HepG2 (cell line): ENCODE measurements at regions not wholly inside any gene's neighbourhood (a gene's known extent, or its start where the extent isn't known, plus 50 kb on each side); places are given as distances from the start of the nearest gene placed in this dataset.
A peak's percentile ranks its signal among the peaks of the same experiment; 100 is the strongest.

Source experiments
- ATAC-seq: fragments of 200-7000 bp; cut with Tn5 transposase; 3 replicates; pipeline ENCODE4 v1.9.1; 2020; ENCODE audit warnings: mild to moderate bottlenecking, moderate library complexity
- BruUV-seq: library from RNA; stranded (reverse); fragments of 400-500 nt; replicated peaks from 2 replicates; lab custom pipeline; 2021; lab: Mats Ljungman, UMichigan
- CTCF ChIA-PET: fragments of 300-600 bp; formaldehyde crosslinking; extraction: SDS; loops from one replicate; lab custom pipeline; 2021; ENCODE audit warnings: low total read pairs, inconsistent platforms, low intra/inter-chr PET ratio; lab: Yijun Ruan, JAX
- POLR2A ChIA-PET: fragments of 350-600 bp; sonication (Branson Sonifier 250); formaldehyde crosslinking; loops from one replicate; lab custom pipeline; 2020; ENCODE audit warnings: antibody characterized with exemption, inconsistent platforms; lab: Yijun Ruan, JAX
- DNase-seq: peaks from one replicate; pipeline ENCODE4 v3.0.0-alpha.2; 2015; ENCODE audit warnings: low spot score
- FAIRE-seq: peaks from 3 replicates; lab custom pipeline; 2011; peaks lifted over from hg19 to GRCh38; lab: Jason Lieb, UNC
- H2AFZ ChIP-seq: one replicate; pipeline ENCODE4 v1.6.1; 2011; ENCODE audit warnings: low read length, inconsistent platforms
- H3K27ac ChIP-seq: fragments of 300-600 bp; 3 replicates; pipeline ENCODE4 v1.8.0; 2011; ENCODE audit warnings: mixed run types, mild to moderate bottlenecking, mixed read lengths, low read length, inconsistent platforms; ENCODE audit not compliant: insufficient read depth; ENCODE audit errors: extremely low read length
- H3K27me3 ChIP-seq, 2 experiments: fragments of 200-600 bp in 1 of 2; 2 replicates in 1 of 2; 3 replicates in 1 of 2; pipeline versions ENCODE4 v1.6.0 to v1.8.0; 2011; ENCODE audit warnings: low read length in 2 of 2, mild to moderate bottlenecking in 2 of 2, moderate library complexity in 2 of 2, inconsistent platforms in 1 of 2; ENCODE audit not compliant: insufficient read depth in 2 of 2, control insufficient read depth in 1 of 2
- H3K36me3 ChIP-seq, 2 experiments: fragments of 200-600 bp in 1 of 2; replicated peaks in 1 of 2; 2 replicates in 1 of 2; 3 replicates in 1 of 2; pipeline versions ENCODE4 v1.5.1 to v1.8.0; 2011; ENCODE audit warnings: low read length in 2 of 2, inconsistent platforms in 1 of 2; ENCODE audit not compliant: insufficient read depth in 2 of 2, control insufficient read depth in 1 of 2
- H3K4me1 ChIP-seq: 2 replicates; pipeline ENCODE4 v1.5.1; 2012; ENCODE audit warnings: low read length, inconsistent platforms; ENCODE audit not compliant: insufficient read depth
- H3K4me2 ChIP-seq: 2 replicates; pipeline ENCODE4 v1.6.0; 2011; ENCODE audit warnings: low read depth, low read length, inconsistent platforms
- H3K4me3 ChIP-seq, 3 experiments: fragments of 200-600 bp in 1 of 3; sonication (generic), shearing (Covaris generic) in 1 of 3; replicated peaks in 1 of 3; 2 replicates each; pipeline ENCODE4 v1.5.1; 2011 to 2016; ENCODE audit warnings: low read length in 3 of 3, inconsistent platforms in 2 of 3, low read depth in 2 of 3, mild to moderate bottlenecking in 2 of 3, control low read depth in 1 of 3, mixed read lengths in 1 of 3; ENCODE audit not compliant: insufficient read depth in 1 of 3
- H3K79me2 ChIP-seq: one replicate; pipeline ENCODE4 v1.6.1; 2011; ENCODE audit warnings: low read length, inconsistent platforms; ENCODE audit not compliant: insufficient read depth
- H3K9ac ChIP-seq: 2 replicates; pipeline ENCODE4 v1.6.0; 2011; ENCODE audit warnings: mild to moderate bottlenecking, low read depth, low read length, inconsistent platforms; ENCODE audit not compliant: insufficient read depth
- H3K9me3 ChIP-seq: 2 replicates; pipeline ENCODE4 v1.5.1; 2012; ENCODE audit warnings: mild to moderate bottlenecking, low read length
- H4K20me1 ChIP-seq: 2 replicates; pipeline ENCODE4 v1.6.0; 2011; ENCODE audit warnings: inconsistent platforms, mild to moderate bottlenecking, low read length, moderate library complexity; ENCODE audit not compliant: insufficient read depth
- CEBPB ChIP-seq: IDR thresholded peaks from 2 replicates; pipeline ENCODE4 v1.6.1; 2011; ENCODE audit warnings: low read depth, low read length, improper control_type of control experiment, borderline replicate concordance
- FOXO1 ChIP-seq: sonication (generic); formaldehyde crosslinking; IDR thresholded peaks from 2 replicates; pipeline ENCODE4 v1.4.0; 2020; ENCODE audit warnings: missing genetic modification reagents
- MAFK ChIP-seq, 2 experiments: IDR thresholded peaks in 1 of 2; conservative IDR thresholded peaks in 1 of 2; 2 replicates each; pipeline ENCODE4 v1.6.1; 2011; ENCODE audit warnings: improper control_type of control experiment in 2 of 2, low read length in 2 of 2
- TRIM24 ChIP-seq: sonication (generic); formaldehyde crosslinking; IDR thresholded peaks from 2 replicates; pipeline ENCODE4 v1.8.0; 2022; ENCODE audit warnings: mild to moderate bottlenecking, missing genetic modification reagents
- ZNF337 ChIP-seq: sonication (generic); formaldehyde crosslinking; IDR thresholded peaks from 2 replicates; pipeline ENCODE4 v1.5.1; 2020; ENCODE audit warnings: missing genetic modification reagents, low read depth, mild to moderate bottlenecking, borderline replicate concordance
- WGBS: methylation state at CpG from one replicate; pipeline ENCODE4 v1.1.6; 2017; ENCODE audit warnings: low lambda C conversion rate; 5-methylcytosine and 5-hydroxymethylcytosine counted together
- in situ Hi-C: cut with HindIII; loops from 2 replicates; pipeline ENCODE4 v1.10.0; 2017; ENCODE audit warnings: low pct_unique_long_range_greater_than_20kb; ENCODE audit not compliant: extremely low pct_ligation_motif_present
- intact Hi-C: fragments of 100-400 bp; cut with micrococcal nuclease; formaldehyde crosslinking; loops from one replicate; pipeline ENCODE4 v1.10.0; 2022; ENCODE audit not compliant: unreplicated experiment
- TF ChIP-seq, protein P1 (sequence below): IDR thresholded peaks from 2 replicates; pipeline ENCODE4 v1.4.0; 2020; ENCODE audit warnings: mild to moderate bottlenecking, missing genetic modification reagents

GRCh38 chr14:29126865-29127264 lies 360.3 kb downstream of the FOXG1 start:
- POLR2A ChIA-PET: no interaction called here
- TF ChIP-seq ZNF337 (CRISPR knock-in tag): no peak
- TF ChIP-seq, protein P1, sequence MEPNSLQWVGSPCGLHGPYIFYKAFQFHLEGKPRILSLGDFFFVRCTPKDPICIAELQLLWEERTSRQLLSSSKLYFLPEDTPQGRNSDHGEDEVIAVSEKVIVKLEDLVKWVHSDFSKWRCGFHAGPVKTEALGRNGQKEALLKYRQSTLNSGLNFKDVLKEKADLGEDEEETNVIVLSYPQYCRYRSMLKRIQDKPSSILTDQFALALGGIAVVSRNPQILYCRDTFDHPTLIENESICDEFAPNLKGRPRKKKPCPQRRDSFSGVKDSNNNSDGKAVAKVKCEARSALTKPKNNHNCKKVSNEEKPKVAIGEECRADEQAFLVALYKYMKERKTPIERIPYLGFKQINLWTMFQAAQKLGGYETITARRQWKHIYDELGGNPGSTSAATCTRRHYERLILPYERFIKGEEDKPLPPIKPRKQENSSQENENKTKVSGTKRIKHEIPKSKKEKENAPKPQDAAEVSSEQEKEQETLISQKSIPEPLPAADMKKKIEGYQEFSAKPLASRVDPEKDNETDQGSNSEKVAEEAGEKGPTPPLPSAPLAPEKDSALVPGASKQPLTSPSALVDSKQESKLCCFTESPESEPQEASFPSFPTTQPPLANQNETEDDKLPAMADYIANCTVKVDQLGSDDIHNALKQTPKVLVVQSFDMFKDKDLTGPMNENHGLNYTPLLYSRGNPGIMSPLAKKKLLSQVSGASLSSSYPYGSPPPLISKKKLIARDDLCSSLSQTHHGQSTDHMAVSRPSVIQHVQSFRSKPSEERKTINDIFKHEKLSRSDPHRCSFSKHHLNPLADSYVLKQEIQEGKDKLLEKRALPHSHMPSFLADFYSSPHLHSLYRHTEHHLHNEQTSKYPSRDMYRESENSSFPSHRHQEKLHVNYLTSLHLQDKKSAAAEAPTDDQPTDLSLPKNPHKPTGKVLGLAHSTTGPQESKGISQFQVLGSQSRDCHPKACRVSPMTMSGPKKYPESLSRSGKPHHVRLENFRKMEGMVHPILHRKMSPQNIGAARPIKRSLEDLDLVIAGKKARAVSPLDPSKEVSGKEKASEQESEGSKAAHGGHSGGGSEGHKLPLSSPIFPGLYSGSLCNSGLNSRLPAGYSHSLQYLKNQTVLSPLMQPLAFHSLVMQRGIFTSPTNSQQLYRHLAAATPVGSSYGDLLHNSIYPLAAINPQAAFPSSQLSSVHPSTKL: no peak
- TF ChIP-seq CEBPB: peak; percentile 56; the same call in 1 of the 2 replicates
- TF ChIP-seq FOXO1 (CRISPR knock-in tag): no peak
- TF ChIP-seq TRIM24: no peak
- TF ChIP-seq MAFK (conservative IDR thresholded peaks at IDR 0.05 in 1 of 2, IDR thresholded peaks at IDR 0.05 in 1 of 2; ENCODE audit: low read length in 2 of 2): peak in 1 of 2 experiments; percentile 56; a peak in 2 of 4 replicates
- intact Hi-C loops: no loop called here

More at GRCh38 chr14:29126865-29127264, 360.3 kb downstream of the FOXG1 start:
- ATAC-seq (no peak), FAIRE-seq (no peak), DNase-seq (no peak)
- Histone ChIP-seq H3K27ac (no peak overlapping the region), H3K27me3 (no peaks in the 10 kb centered on the region), H3K4me1 (no peaks in the 10 kb centered on the region), H3K36me3 (no peaks in the 10 kb centered on the region), H2AFZ (no peak overlapping the region), H3K4me3 (no peak overlapping the region), H3K9me3 (peaks cover 85% of the 10 kb centered on the region), H3K79me2 (no peaks in the 10 kb centered on the region), H4K20me1 (no peaks in the 10 kb centered on the region), H3K9ac (no peak overlapping the region), H3K4me2 (no peak overlapping the region)
- CTCF ChIA-PET: no interaction called here
- no TSS peak for BruUV-seq
- in situ Hi-C loops: no loop called here
- 29% methylated on average over 2 of the region's 2 CpGs for WGBS
